ENCODE measurements at regions not wholly inside any gene's neighbourhood (a gene's known extent, or its start where the extent isn't known, plus 50 kb on each side); places are given as distances from the start of the nearest gene placed in this dataset.

GRCh38 chr7:13179011-13179582, 491.7 kb downstream of the ARL4A start:
- no peak for TF ChIP-seq CTCF (IDR thresholded peaks at IDR 0.05; ENCODE audit: partially characterized antibody, unreplicated experiment)
- Mint-ChIP-seq H3K27me3 (ENCODE audit: unreplicated experiment) (no peaks in the 10 kb centered on the region), H3K36me3 (ENCODE audit: unreplicated experiment) (no peaks in the 10 kb centered on the region), H3K4me1 (ENCODE audit: low read depth, unreplicated experiment) (peaks cover 5% of the 10 kb centered on the region), H3K27ac (ENCODE audit: unreplicated experiment) (no peak overlapping the region), H3K9me3 (ENCODE audit: unreplicated experiment) (no peaks in the 10 kb centered on the region), H3K4me3 (ENCODE audit: unreplicated experiment) (no peak overlapping the region)
- no peak for DNase-seq

DNA sequence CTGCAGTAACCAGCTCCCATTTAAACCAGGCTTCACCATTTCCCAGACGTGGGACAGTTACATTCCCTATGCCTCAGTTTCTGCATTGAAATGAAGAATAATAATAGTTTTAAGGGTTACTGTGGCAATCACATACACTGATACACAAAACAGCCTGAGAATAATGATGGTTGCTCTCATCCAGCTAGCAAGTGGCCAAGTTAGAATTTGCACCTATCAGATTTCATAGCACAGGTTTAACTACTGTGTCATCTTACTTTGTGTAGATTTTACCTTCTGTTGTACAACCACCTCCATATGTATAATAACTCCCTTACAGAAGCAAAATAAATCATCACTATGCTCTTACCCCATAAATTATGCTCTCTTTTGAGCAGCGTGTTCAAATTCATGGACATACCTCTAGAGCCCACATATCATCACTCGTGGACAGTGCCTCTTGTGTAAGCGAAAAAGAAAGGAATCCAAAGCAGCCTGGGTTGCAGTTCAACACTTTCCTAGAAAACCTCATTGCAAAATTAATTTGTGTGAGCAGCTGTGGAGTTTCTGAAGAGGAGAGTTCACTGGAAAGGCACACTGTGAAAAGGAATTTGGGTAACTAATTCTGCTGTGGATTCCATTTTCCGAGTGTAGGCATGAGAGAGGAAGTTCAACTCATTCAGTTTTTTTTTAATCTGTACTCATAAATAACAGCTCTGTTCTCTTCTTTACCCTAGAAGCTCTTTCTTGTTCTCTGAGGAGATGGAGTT, 492.5 kb downstream of the ARL4A start:
- Mint-ChIP-seq H3K4me3 (ENCODE audit: unreplicated experiment) (no peak overlapping the region), H3K9me3 (ENCODE audit: unreplicated experiment) (no peaks in the 10 kb centered on the region), H3K36me3 (ENCODE audit: unreplicated experiment) (no peaks in the 10 kb centered on the region), H3K27me3 (ENCODE audit: unreplicated experiment) (no peaks in the 10 kb centered on the region), H3K27ac (ENCODE audit: unreplicated experiment) (no peak overlapping the region), H3K4me1 (ENCODE audit: low read depth, unreplicated experiment) (peaks cover 5% of the 10 kb centered on the region)
- no peak for TF ChIP-seq CTCF (IDR thresholded peaks at IDR 0.05; ENCODE audit: partially characterized antibody, unreplicated experiment)
- DNase-seq = no peak

- no peaks in the 10 kb centered on the region for H3K36me3 Mint-ChIP-seq (ENCODE audit: unreplicated experiment)
- peaks cover 5% of the 10 kb centered on the region for H3K4me1 Mint-ChIP-seq (ENCODE audit: low read depth, unreplicated experiment)
- no peak for DNase-seq
- no peaks in the 10 kb centered on the region for H3K27me3 Mint-ChIP-seq (ENCODE audit: unreplicated experiment)
- no peaks in the 10 kb centered on the region for H3K9me3 Mint-ChIP-seq (ENCODE audit: unreplicated experiment)
- no peak overlapping the region for H3K4me3 Mint-ChIP-seq (ENCODE audit: unreplicated experiment)
- no peak overlapping the region for H3K27ac Mint-ChIP-seq (ENCODE audit: unreplicated experiment)
- no peak for TF ChIP-seq CTCF (IDR thresholded peaks at IDR 0.05; ENCODE audit: partially characterized antibody, unreplicated experiment)
These were observed 493.8 kb downstream of the ARL4A start for GRCh38 chr7:13181216-13181615.

- Mint-ChIP-seq H3K27me3 (ENCODE audit: unreplicated experiment) (no peaks in the 10 kb centered on the region), H3K4me1 (ENCODE audit: low read depth, unreplicated experiment) (peaks cover 3% of the 10 kb centered on the region), H3K4me3 (ENCODE audit: unreplicated experiment) (no peak overlapping the region), H3K9me3 (ENCODE audit: unreplicated experiment) (no peaks in the 10 kb centered on the region), H3K36me3 (ENCODE audit: unreplicated experiment) (no peaks in the 10 kb centered on the region), H3K27ac (ENCODE audit: unreplicated experiment) (no peak overlapping the region)
- no peak for DNase-seq
- no peak for TF ChIP-seq CTCF (IDR thresholded peaks at IDR 0.05; ENCODE audit: partially characterized antibody, unreplicated experiment)
These were observed 497.7 kb downstream of the ARL4A start for GRCh38 chr7:13185139-13185538.

DNA sequence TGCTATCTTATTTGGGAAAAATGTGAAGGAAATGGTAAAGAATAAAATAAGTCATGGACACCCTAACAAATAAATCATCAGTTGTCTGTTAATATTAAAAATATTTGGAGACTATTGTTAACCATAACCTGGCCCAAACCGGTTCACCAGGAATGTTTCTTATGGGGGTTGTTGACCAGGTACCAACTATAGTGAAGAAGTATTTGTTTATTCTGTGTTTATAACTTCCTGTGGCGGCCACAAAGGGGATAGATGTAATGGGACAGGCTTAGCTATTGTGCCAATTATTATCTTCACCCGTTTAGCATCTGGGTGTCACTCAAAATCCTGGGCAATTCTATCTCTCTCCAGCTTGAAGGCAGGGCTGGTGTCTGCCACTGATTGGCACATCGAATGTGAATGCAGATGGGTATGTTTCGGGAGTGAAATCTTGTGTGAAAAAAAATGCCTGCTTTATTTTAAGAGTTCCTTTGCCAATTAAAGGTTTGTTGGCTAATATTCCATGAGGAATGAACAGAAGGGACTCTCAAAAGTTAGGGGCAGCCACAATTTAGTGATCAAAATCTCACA, 500.9 kb downstream of the ARL4A start:
- Mint-ChIP-seq H3K27ac (ENCODE audit: unreplicated experiment) (no peak overlapping the region), H3K4me1 (ENCODE audit: low read depth, unreplicated experiment) (no peaks in the 10 kb centered on the region), H3K4me3 (ENCODE audit: unreplicated experiment) (no peak overlapping the region), H3K36me3 (ENCODE audit: unreplicated experiment) (no peaks in the 10 kb centered on the region), H3K9me3 (ENCODE audit: unreplicated experiment) (no peaks in the 10 kb centered on the region), H3K27me3 (ENCODE audit: unreplicated experiment) (no peaks in the 10 kb centered on the region)
- DNase-seq = no peak
- TF ChIP-seq CTCF (IDR thresholded peaks at IDR 0.05; ENCODE audit: partially characterized antibody, unreplicated experiment) = no peak
